ENCODE measurements at regions not wholly inside any gene's neighbourhood (a gene's known extent, or its start where the extent isn't known, plus 50 kb on each side); places are given as distances from the start of the nearest gene placed in this dataset.

DNA sequence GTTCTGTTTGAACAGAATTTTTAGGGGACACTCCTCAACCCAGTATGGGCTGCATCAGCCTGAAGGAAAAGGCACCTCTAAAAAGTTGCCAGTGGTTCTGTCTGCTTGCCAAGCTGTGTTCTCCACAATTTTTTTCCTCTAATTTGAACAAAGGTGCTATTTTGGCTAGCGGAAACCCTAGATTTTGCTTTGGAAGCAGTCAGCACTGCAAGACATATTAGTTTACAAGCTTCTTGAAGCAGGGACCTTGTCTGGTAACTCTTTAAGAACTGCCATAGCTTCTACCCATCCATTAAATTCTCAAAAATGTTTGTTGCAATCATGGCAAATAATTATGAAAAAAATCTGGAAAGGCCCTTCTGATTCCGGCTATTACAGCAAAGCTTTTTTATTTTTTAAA is 75.6 kb upstream of the HEPHL1 start:
- TF ChIP-seq POLR2AphosphoS5 (IDR thresholded peaks at IDR 0.05; ENCODE audit: borderline replicate concordance, low read depth, low read length), result no peak
- TF ChIP-seq EZH2 (IDR thresholded peaks at IDR 0.05), result no peak

Measured in SK-N-MC (cell line).